ENCODE measurements at regions not wholly inside any gene's neighbourhood (a gene's known extent, or its start where the extent isn't known, plus 50 kb on each side); places are given as distances from the start of the nearest gene placed in this dataset.

DNA sequence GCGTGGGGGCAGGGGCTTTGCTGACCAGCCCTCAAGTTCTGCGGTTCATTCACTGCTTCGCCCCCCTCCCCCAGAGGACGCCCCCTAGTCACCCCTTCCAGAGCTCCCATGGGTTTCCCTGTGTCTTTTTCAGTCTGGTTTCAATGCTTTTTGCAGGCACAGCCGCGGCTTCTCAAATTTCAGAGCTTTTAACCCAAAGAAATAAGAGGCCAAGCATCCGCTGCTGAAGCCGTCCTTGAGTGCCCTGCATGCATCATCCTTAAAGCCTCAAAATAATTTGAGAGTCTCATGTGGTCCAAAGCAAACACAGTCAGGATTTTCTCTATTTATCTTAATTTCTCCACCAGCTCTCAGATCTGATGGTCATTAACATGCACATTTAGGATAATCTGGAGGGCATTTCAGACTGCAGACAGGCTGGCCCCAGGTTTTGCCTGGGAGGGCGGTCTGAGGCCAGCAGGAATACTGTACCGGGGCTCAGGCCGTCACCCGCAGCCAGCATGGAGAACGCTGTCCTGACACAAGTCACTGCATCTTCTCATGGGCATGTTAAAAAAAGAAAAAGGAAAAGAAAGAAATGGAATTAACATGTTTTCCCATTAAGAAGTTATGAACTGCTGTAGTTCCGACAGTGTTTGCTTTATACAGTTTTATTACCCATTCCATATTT lies 420.8 kb upstream of the IRX4 start:
- Histone ChIP-seq H3K4me1 (no peaks in the 10 kb centered on the region), H3K27ac (no peak overlapping the region), H3K27me3 (replicated peaks in 1 of 7) (peaks cover 0 to 17% (median 0%) of the 10 kb centered on the region in 7 donors), H3K36me3 (no peaks in the 10 kb centered on the region), H3K9me3 (no peaks in the 10 kb centered on the region), H3K4me3 (no peak overlapping the region)
- DNase-seq = no peak
- WGBS, 5 donors = 58 to 76% (median 67%) methylated on average over 14 of the region's 14 CpGs
- intact Hi-C loops (cut with DNase I; ENCODE audit: low total_unique reads) = no loop called here
- TF ChIP-seq, protein P1, sequence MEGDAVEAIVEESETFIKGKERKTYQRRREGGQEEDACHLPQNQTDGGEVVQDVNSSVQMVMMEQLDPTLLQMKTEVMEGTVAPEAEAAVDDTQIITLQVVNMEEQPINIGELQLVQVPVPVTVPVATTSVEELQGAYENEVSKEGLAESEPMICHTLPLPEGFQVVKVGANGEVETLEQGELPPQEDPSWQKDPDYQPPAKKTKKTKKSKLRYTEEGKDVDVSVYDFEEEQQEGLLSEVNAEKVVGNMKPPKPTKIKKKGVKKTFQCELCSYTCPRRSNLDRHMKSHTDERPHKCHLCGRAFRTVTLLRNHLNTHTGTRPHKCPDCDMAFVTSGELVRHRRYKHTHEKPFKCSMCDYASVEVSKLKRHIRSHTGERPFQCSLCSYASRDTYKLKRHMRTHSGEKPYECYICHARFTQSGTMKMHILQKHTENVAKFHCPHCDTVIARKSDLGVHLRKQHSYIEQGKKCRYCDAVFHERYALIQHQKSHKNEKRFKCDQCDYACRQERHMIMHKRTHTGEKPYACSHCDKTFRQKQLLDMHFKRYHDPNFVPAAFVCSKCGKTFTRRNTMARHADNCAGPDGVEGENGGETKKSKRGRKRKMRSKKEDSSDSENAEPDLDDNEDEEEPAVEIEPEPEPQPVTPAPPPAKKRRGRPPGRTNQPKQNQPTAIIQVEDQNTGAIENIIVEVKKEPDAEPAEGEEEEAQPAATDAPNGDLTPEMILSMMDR (IDR thresholded peaks at IDR 0.05 in 8 of 11, conservative IDR thresholded peaks at IDR 0.05 in 3 of 11) = no peak
- TF ChIP-seq POLR2AphosphoS5 (IDR thresholded peaks at IDR 0.05) (no peak), POLR2A (IDR thresholded peaks at IDR 0.05) (no peak)

GRCh38 chr5:2302169-2302568 lies 419.4 kb upstream of the IRX4 start:
- Histone ChIP-seq H3K27ac (no peak overlapping the region), H3K4me1 (no peaks in the 10 kb centered on the region), H3K4me3 (no peak overlapping the region), H3K36me3 (no peaks in the 10 kb centered on the region), H3K27me3 (replicated peaks in 1 of 7) (peaks cover 0 to 18% (median 0%) of the 10 kb centered on the region in 7 donors), H3K9me3 (no peaks in the 10 kb centered on the region)
- no peak for TF ChIP-seq POLR2A (IDR thresholded peaks at IDR 0.05)
- DNase-seq = no peak
- intact Hi-C loops (cut with DNase I; ENCODE audit: low total_unique reads) = no loop called here
- WGBS, 5 donors = 79 to 86% (median 83%) methylated on average over 16 of the region's 16 CpGs

- Histone ChIP-seq H3K27me3 (replicated peaks in 1 of 7) (peaks cover 0 to 18% (median 0%) of the 10 kb centered on the region in 7 donors), H3K27ac (no peak overlapping the region), H3K4me3 (no peak overlapping the region), H3K4me1 (no peaks in the 10 kb centered on the region), H3K9me3 (no peaks in the 10 kb centered on the region), H3K36me3 (no peaks in the 10 kb centered on the region)
- intact Hi-C loops (cut with DNase I; ENCODE audit: low total_unique reads) = no loop called here
- WGBS, 5 donors = 86 to 94% (median 90%) methylated on average over 16 to 22 of the region's 22 CpGs
- DNase-seq = no peak
- TF ChIP-seq, protein P1 (IDR thresholded peaks at IDR 0.05 in 8 of 11, conservative IDR thresholded peaks at IDR 0.05 in 3 of 11) = no peak
- no peak for TF ChIP-seq POLR2A (IDR thresholded peaks at IDR 0.05)
Observed at GRCh38 chr5:2300861-2301574, 418.3 kb upstream of the IRX4 start.

- peaks cover 0 to 18% (median 0%) of the 10 kb centered on the region in 7 donors for H3K27me3 ChIP-seq (replicated peaks in 1 of 7)
- no peaks in the 10 kb centered on the region for H3K9me3 ChIP-seq
- H3K36me3 ChIP-seq = no peaks in the 10 kb centered on the region
- no peaks in the 10 kb centered on the region for H3K4me1 ChIP-seq
- intact Hi-C loops (cut with DNase I; ENCODE audit: low total_unique reads) = no loop called here
- no peak for DNase-seq
- no peak overlapping the region for H3K27ac ChIP-seq
- no peak for TF ChIP-seq POLR2A (IDR thresholded peaks at IDR 0.05)
- TF ChIP-seq POLR2AphosphoS5 (IDR thresholded peaks at IDR 0.05) = no peak
- TF ChIP-seq, protein P1 (IDR thresholded peaks at IDR 0.05 in 8 of 11, conservative IDR thresholded peaks at IDR 0.05 in 3 of 11) = no peak
- H3K4me3 ChIP-seq = no peak overlapping the region
- WGBS, 5 donors = 84 to 94% (median 91%) methylated on average over 6 to 11 of the region's 11 CpGs
Observed at GRCh38 chr5:2300421-2300820, 417.7 kb upstream of the IRX4 start.

Data from spleen (tissue), 11 donors.